Mucosa of descending colon (tissue), 3 donors: ENCODE measurements at regions not wholly inside any gene's neighbourhood (a gene's known extent, or its start where the extent isn't known, plus 50 kb on each side); places are given as distances from the start of the nearest gene placed in this dataset.

Experiments used
- ATAC-seq: fragments of 200-7000 bp; cut with Tn5 transposase; one replicate; pipeline ENCODE4 v1.9.1; 2020; ENCODE audit warnings: mild to moderate bottlenecking, moderate library complexity
- DNase-seq, 3 donors: peaks; one replicate each; pipeline ENCODE4 v3.0.0-alpha.2; 2020
- H3K36me3 ChIP-seq: fragments of 200-600 bp; one replicate; pipeline ENCODE4 v1.8.0; 2021; ENCODE audit warnings: low read depth, mild to moderate bottlenecking
- H3K4me1 ChIP-seq: fragments of 200-600 bp; one replicate; pipeline ENCODE4 v1.8.0; 2021; ENCODE audit warnings: low read depth, mild to moderate bottlenecking
- H3K4me3 ChIP-seq: fragments of 200-600 bp; one replicate; pipeline ENCODE4 v1.8.0; 2021; ENCODE audit warnings: mild to moderate bottlenecking
- H3K9me3 ChIP-seq: fragments of 200-600 bp; one replicate; pipeline ENCODE4 v1.8.0; 2021; ENCODE audit warnings: mild to moderate bottlenecking
- CTCF ChIP-seq: fragments of 200-600 bp; IDR thresholded peaks from one replicate; pipeline ENCODE4 v1.8.0; 2022; ENCODE audit warnings: antibody characterized with exemption, mild to moderate bottlenecking
- intact Hi-C, 2 donors: fragments of 100-400 bp; cut with DNase I in 1 of 2; cut with micrococcal nuclease in 1 of 2; formaldehyde crosslinking; loops; one replicate each; pipeline versions ENCODE4 v1.11.0 to v1.11.1; 2022; cut with DNase I, micrococcal nuclease
- donor health status: DM: no; HTN: no; CAD: no; lungs with moderate emphysema.
- donor health status: DM: no; HTN: no; CAD: no.
- donor health status: DM: no; HTN: yes; CAD: no.

GRCh38 chr10:76697923-76698322 lies 939.7 kb downstream of the KCNMA1 start:
- no peak for ATAC-seq
- TF ChIP-seq CTCF: no peak
- intact Hi-C loops: no loop called here
- DNase-seq: no peak
- Histone ChIP-seq H3K4me3 (no peak overlapping the region), H3K9me3 (no peaks in the 10 kb centered on the region), H3K4me1 (no peaks in the 10 kb centered on the region), H3K36me3 (no peaks in the 10 kb centered on the region)

- DNase-seq: no peak
- Histone ChIP-seq H3K9me3 (peaks cover 13% of the 10 kb centered on the region), H3K4me1 (no peaks in the 10 kb centered on the region), H3K4me3 (no peak overlapping the region), H3K36me3 (no peaks in the 10 kb centered on the region)
- intact Hi-C loops: no loop called here
- TF ChIP-seq CTCF: no peak
- no peak for ATAC-seq
These were observed 942.5 kb downstream of the KCNMA1 start for GRCh38 chr10:76695069-76695468.

GRCh38 chr10:76686201-76686600 lies 951.4 kb downstream of the KCNMA1 start:
- DNase-seq (no peak), ATAC-seq (no peak)
- Histone ChIP-seq H3K36me3 (no peaks in the 10 kb centered on the region), H3K4me3 (no peak overlapping the region), H3K9me3 (peaks cover 7% of the 10 kb centered on the region), H3K4me1 (no peaks in the 10 kb centered on the region)
- intact Hi-C loops: no loop called here
- no peak for TF ChIP-seq CTCF

GRCh38 chr10:76684968-76685367 lies 952.6 kb downstream of the KCNMA1 start:
- DNase-seq (no peak), ATAC-seq (no peak)
- Histone ChIP-seq H3K4me1 (no peaks in the 10 kb centered on the region), H3K9me3 (no peaks in the 10 kb centered on the region), H3K36me3 (no peaks in the 10 kb centered on the region), H3K4me3 (no peak overlapping the region)
- intact Hi-C loops: no loop called here
- no peak for TF ChIP-seq CTCF

GRCh38 chr10:76681153-76681552 lies 956.5 kb downstream of the KCNMA1 start:
- Histone ChIP-seq H3K4me1 (no peaks in the 10 kb centered on the region), H3K36me3 (no peaks in the 10 kb centered on the region), H3K4me3 (no peak overlapping the region), H3K9me3 (no peaks in the 10 kb centered on the region)
- TF ChIP-seq CTCF: no peak
- DNase-seq (no peak), ATAC-seq (no peak)
- intact Hi-C loops: no loop called here

GRCh38 chr10:76679030-76679429 lies 958.6 kb downstream of the KCNMA1 start:
- DNase-seq (no peak), ATAC-seq (no peak)
- no peaks in the 10 kb centered on the region for H3K36me3 ChIP-seq

More at GRCh38 chr10:76679030-76679429, 958.6 kb downstream of the KCNMA1 start:
- no peaks in the 10 kb centered on the region for H3K4me1 ChIP-seq
- H3K9me3 ChIP-seq: no peaks in the 10 kb centered on the region
- TF ChIP-seq CTCF: no peak
- intact Hi-C loops: no loop called here
- no peak overlapping the region for H3K4me3 ChIP-seq
